ENCODE measurements at regions not wholly inside any gene's neighbourhood (a gene's known extent, or its start where the extent isn't known, plus 50 kb on each side); places are given as distances from the start of the nearest gene placed in this dataset.

GRCh38 chr15:47301481-47301880 is 415.8 kb upstream of the SEMA6D start:
- TF ChIP-seq POLR2AphosphoS5 (IDR thresholded peaks at IDR 0.05; ENCODE audit: low read depth, low read length) (no peak), TAF1 (IDR thresholded peaks at IDR 0.05; ENCODE audit: borderline replicate concordance, low read depth, low read length) (no peak), POLR2A (IDR thresholded peaks at IDR 0.05; ENCODE audit: low read depth, low read length) (no peak)
- DNase-seq (ENCODE audit: insufficient read length) = no peak
- no peak for FAIRE-seq

DNA sequence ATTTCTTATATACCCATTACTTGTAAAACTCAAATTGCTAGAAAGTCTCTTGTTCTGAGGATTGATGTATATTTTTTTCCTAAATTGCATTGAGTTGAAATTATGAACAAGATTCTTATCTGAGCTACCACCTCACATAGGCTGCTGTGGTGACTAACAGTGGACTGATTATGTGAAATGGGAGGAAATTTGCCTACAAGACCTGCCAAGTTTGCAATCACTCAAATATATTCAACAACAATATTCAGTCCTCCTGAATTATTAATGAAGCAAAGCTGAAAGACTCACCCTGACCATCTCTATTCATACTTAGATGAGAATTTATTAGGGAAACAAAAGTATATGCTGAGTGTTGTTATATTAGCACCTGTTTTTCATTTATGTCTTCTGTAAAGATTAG is 412.6 kb upstream of the SEMA6D start:
- DNase-seq (ENCODE audit: insufficient read length) (no peak), FAIRE-seq (no peak)
- TF ChIP-seq POLR2A (IDR thresholded peaks at IDR 0.05; ENCODE audit: low read depth, low read length) = no peak
- TF ChIP-seq POLR2AphosphoS5 (IDR thresholded peaks at IDR 0.05; ENCODE audit: low read depth, low read length) = no peak
- TF ChIP-seq TAF1 (IDR thresholded peaks at IDR 0.05; ENCODE audit: borderline replicate concordance, low read depth, low read length) = no peak

DNA sequence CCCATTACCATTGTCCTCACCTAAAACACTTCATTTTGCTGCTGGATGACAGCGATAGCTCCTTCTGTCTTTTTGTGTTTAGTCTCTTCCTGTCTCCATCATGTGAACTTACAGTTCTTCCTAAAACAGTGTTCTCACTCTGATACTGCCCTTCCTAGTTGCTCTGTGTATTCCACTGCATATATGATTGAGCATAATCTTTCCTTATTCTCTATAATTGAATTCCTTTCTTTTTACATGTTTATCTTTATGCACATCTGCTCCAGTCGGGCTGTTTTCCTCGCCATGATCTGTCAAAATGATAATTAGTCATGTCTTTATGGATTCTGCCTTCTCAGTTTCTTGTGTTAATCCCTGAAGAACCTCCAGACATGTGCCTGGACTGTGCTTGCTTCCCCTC is 405.1 kb upstream of the SEMA6D start:
- FAIRE-seq (no peak), DNase-seq (ENCODE audit: insufficient read length) (no peak)
- TF ChIP-seq TAF1 (IDR thresholded peaks at IDR 0.05; ENCODE audit: borderline replicate concordance, low read depth, low read length) (no peak), POLR2A (IDR thresholded peaks at IDR 0.05; ENCODE audit: low read depth, low read length) (no peak), POLR2AphosphoS5 (IDR thresholded peaks at IDR 0.05; ENCODE audit: low read depth, low read length) (no peak)

DNA sequence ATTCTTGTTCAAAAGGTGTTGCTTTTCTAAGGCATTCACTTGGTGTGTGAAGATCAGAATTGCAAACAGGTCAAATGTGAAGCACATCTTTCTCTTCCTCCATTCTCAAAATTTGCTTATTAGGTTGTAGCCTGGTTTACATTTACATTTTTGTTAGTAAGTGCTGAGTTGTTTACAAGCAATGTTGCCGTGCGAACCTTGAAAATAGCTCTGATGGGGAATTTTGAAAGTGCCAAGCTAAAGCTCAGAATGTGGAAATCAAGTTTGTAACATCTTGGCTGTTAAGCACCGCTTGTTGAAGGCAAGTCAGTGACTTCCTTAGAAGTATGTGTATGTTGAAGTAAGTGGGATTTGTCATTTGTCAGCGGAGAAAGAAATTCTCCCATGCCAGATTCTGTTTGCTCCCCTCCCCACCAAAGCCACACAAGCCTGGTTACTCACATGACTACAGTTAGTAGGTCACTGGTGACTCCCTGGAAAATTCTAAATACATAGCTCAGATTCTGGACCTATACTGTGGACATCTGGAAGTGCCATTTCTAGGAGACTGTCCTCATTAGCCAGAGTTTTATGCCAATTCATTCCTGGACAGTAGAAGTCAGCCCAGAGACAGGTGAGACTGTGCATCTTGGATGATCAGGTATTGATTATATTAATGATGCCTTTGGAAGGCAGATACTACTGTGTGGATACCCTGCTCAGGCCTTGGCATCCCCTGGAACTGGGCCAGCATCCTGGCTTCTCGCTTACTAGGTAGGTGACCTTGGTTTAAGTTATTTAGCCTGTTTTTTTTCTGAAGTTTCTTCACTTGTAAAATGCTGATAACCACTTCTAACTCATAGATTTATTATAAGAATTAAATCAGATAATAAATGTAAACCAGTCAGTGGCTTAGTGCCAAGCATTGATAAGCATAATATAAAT is 390.6 kb upstream of the SEMA6D start:
- TF ChIP-seq TAF1 (IDR thresholded peaks at IDR 0.05; ENCODE audit: borderline replicate concordance, low read depth, low read length) (no peak), POLR2A (IDR thresholded peaks at IDR 0.05; ENCODE audit: low read depth, low read length) (no peak), POLR2AphosphoS5 (IDR thresholded peaks at IDR 0.05; ENCODE audit: low read depth, low read length) (no peak)
- FAIRE-seq = no peak
- no peak for DNase-seq (ENCODE audit: insufficient read length)

DNA sequence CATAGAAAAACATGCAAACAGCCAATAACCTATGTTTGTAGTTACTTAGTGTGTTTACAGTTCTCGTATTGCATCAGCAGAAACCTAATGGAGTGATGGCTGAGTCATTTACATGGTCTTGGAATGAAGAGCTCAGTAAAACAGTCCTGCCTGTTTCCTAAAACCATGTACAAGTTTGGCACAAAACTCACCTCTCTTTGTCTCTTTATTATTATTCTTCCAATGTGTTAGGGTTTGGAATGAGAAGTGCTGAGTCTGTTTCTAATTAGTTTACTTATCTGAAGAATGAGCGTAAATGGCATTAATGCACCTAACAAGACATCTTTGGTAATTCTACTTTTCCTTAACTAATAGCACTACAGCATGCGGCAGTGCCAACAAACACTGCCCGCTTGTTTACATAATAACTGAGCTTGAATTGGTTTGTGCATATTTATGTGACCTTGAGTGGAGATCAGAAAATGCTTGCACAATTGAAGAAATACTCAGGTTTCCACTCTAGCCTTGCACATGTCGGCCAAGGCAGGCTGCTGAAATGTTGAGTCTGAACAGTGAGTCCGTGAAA is 385.4 kb upstream of the SEMA6D start:
- FAIRE-seq (no peak), DNase-seq (ENCODE audit: insufficient read length) (no peak)
- no peak for TF ChIP-seq POLR2A (IDR thresholded peaks at IDR 0.05; ENCODE audit: low read depth, low read length)
- no peak for TF ChIP-seq TAF1 (IDR thresholded peaks at IDR 0.05; ENCODE audit: borderline replicate concordance, low read depth, low read length)
- TF ChIP-seq POLR2AphosphoS5 (IDR thresholded peaks at IDR 0.05; ENCODE audit: low read depth, low read length) = no peak

GRCh38 chr15:47332481-47332880 is 384.8 kb upstream of the SEMA6D start:
- FAIRE-seq = no peak

DNA sequence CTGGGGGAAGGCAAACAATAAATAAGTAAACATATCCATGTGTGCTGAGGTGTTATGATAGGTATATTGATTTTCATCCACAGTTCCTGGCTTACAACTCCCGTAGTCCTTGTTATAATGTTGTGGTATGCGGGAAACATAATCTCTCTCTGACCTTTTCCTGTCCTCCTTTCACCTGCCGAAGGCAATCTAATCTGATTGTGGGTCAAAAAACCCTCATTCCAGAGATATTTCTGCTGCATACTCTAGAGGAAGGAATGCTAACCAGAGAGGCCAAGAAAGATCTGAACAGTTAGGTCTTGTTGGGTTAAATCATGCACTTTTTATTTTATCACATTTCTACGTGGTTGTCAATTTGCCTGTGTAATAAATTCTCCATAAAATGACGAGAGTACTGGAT is 383.6 kb upstream of the SEMA6D start:
- no peak for FAIRE-seq
- no peak for DNase-seq (ENCODE audit: insufficient read length)
- no peak for TF ChIP-seq POLR2AphosphoS5 (IDR thresholded peaks at IDR 0.05; ENCODE audit: low read depth, low read length)
- no peak for TF ChIP-seq POLR2A (IDR thresholded peaks at IDR 0.05; ENCODE audit: low read depth, low read length)

More at GRCh38 chr15:47332481-47332880, 384.8 kb upstream of the SEMA6D start:
- no peak for DNase-seq (ENCODE audit: insufficient read length)
- no peak for TF ChIP-seq POLR2AphosphoS5 (IDR thresholded peaks at IDR 0.05; ENCODE audit: low read depth, low read length)
- no peak for TF ChIP-seq POLR2A (IDR thresholded peaks at IDR 0.05; ENCODE audit: low read depth, low read length)
- no peak for TF ChIP-seq TAF1 (IDR thresholded peaks at IDR 0.05; ENCODE audit: borderline replicate concordance, low read depth, low read length)

DNA sequence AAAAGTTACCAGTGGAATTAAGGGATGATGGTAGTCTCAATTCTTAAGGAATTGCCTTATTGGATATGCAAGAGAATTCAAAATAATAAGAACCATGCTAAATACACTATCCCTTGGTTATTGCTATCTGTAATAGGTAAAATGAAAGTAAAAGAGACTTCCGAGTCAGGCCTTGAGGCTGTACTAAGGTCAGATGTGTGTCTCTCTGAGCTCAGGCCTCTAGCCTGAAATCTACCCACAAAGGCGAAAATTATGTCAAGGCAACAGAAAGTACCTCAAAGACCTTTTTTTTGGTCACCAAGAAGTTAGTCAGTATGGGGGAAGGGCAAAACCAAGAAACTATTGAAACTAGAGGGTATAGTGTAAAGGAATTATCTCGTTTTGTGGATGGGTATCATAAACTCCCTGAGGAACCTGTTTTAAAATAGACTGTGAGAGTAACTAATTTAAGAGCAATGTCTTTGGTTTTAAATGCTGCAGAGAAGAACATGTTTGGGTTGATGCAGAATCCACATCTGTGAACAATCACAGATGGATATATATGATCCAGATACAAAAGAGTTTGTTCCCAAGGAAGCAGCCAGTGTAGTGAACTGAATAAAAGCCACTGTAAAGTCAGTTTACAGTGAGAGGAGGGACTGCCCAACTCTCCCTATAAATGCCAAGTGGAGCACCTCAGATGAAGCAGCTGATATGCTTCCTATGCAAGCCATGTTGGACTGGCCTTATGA is 382.3 kb upstream of the SEMA6D start:
- no peak for FAIRE-seq
- TF ChIP-seq POLR2AphosphoS5 (IDR thresholded peaks at IDR 0.05; ENCODE audit: low read depth, low read length) (no peak), TAF1 (IDR thresholded peaks at IDR 0.05; ENCODE audit: borderline replicate concordance, low read depth, low read length) (no peak), POLR2A (IDR thresholded peaks at IDR 0.05; ENCODE audit: low read depth, low read length) (no peak)
- no peak for DNase-seq (ENCODE audit: insufficient read length)

DNA sequence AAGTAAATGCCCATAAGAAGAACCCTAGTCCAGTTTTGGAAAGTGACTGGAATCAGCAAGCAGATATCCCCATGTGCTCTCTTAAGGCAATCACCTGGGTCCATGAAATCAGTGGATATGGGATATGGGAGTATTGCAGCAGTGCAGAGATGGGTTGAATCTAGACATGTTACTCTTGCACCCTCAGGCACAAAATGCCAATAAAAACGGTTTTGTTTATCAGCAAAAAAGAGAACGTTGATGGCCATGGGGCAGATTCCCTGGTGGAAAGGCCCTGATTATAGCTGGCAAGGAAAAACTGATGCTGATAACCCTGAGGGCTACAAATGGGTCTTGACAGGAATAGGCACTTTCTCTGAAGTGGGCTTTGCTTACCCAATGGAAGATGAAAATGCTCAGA is 380.2 kb upstream of the SEMA6D start:
- FAIRE-seq = no peak
- TF ChIP-seq POLR2A (IDR thresholded peaks at IDR 0.05; ENCODE audit: low read depth, low read length) (no peak), POLR2AphosphoS5 (IDR thresholded peaks at IDR 0.05; ENCODE audit: low read depth, low read length) (no peak), TAF1 (IDR thresholded peaks at IDR 0.05; ENCODE audit: borderline replicate concordance, low read depth, low read length) (no peak)
- DNase-seq (ENCODE audit: insufficient read length) = no peak

DNA sequence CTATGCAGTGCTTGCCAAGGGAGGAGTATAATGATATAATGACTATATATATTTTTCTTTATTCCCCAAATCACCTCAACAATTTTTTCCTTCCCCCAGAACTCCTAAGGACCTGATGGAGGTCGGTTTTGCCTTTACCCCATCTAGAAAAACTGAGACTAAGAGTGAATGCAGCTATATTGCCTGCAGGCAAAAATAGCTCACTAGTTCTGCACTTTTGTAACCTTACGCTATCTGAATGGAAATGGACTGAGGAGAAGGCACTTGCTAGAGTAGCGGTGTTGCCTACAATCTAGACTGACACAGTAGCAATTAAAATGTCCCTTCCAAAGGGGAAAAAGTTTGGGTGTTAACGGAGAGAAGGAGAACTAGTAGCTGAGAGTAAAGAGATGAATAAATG is 379.5 kb upstream of the SEMA6D start:
- DNase-seq (ENCODE audit: insufficient read length) (no peak), FAIRE-seq (no peak)
- TF ChIP-seq TAF1 (IDR thresholded peaks at IDR 0.05; ENCODE audit: borderline replicate concordance, low read depth, low read length) (no peak), POLR2AphosphoS5 (IDR thresholded peaks at IDR 0.05; ENCODE audit: low read depth, low read length) (no peak), POLR2A (IDR thresholded peaks at IDR 0.05; ENCODE audit: low read depth, low read length) (no peak)

GRCh38 chr15:47338771-47339170 is 378.5 kb upstream of the SEMA6D start:
- no peak for TF ChIP-seq TAF1 (IDR thresholded peaks at IDR 0.05; ENCODE audit: borderline replicate concordance, low read depth, low read length)
- no peak for TF ChIP-seq POLR2A (IDR thresholded peaks at IDR 0.05; ENCODE audit: low read depth, low read length)
- TF ChIP-seq POLR2AphosphoS5 (IDR thresholded peaks at IDR 0.05; ENCODE audit: low read depth, low read length) = no peak
- DNase-seq (ENCODE audit: insufficient read length) (no peak), FAIRE-seq (no peak)

All from GM12892 (cell line).